BLaER1 treated with 17β-estradiol and CSF1 and Interleukin-3, amounts not matched to agents 10 nM and 100 nM (cell line): ENCODE measurements at regions not wholly inside any gene's neighbourhood (a gene's known extent, or its start where the extent isn't known, plus 50 kb on each side); places are given as distances from the start of the nearest gene placed in this dataset.

Source experiments
- H3K27ac ChIP-seq, 11 experiments: shearing (Covaris generic); formaldehyde crosslinking; 2 replicates each; pipeline ENCODE4 v1.8.1; 2022
- H3K27me3 ChIP-seq, 11 experiments: shearing (Covaris generic); formaldehyde crosslinking; 2 replicates each; pipeline ENCODE4 v1.8.1; 2022
- H3K36me3 ChIP-seq, 11 experiments: shearing (Covaris generic); formaldehyde crosslinking; 2 replicates each; pipeline ENCODE4 v1.8.1; 2022
- H3K4me1 ChIP-seq, 10 experiments: shearing (Covaris generic); formaldehyde crosslinking; 2 replicates each; pipeline ENCODE4 v1.8.1; 2022
- H3K4me2 ChIP-seq, 11 experiments: shearing (Covaris generic); formaldehyde crosslinking; 2 replicates each; pipeline ENCODE4 v1.8.1; 2022
- H3K4me3 ChIP-seq, 10 experiments: shearing (Covaris generic); formaldehyde crosslinking; 2 replicates each; pipeline ENCODE4 v1.8.1; 2022
- H3K9ac ChIP-seq, 11 experiments: shearing (Covaris generic); formaldehyde crosslinking; 2 replicates each; pipeline ENCODE4 v1.8.1; 2022
- H3K9me3 ChIP-seq, 11 experiments: shearing (Covaris generic); formaldehyde crosslinking; replicated peaks in 1 of 11; 2 replicates each; pipeline ENCODE4 v1.8.1; 2022
- H4K20me1 ChIP-seq, 11 experiments: shearing (Covaris generic); formaldehyde crosslinking; 2 replicates each; pipeline ENCODE4 v1.8.1; 2022
- Cebpa-rat ChIP-seq, 11 experiments: shearing (Covaris generic); IDR thresholded peaks; 2 replicates each; pipeline ENCODE4 v1.8.1; 2022

DNA sequence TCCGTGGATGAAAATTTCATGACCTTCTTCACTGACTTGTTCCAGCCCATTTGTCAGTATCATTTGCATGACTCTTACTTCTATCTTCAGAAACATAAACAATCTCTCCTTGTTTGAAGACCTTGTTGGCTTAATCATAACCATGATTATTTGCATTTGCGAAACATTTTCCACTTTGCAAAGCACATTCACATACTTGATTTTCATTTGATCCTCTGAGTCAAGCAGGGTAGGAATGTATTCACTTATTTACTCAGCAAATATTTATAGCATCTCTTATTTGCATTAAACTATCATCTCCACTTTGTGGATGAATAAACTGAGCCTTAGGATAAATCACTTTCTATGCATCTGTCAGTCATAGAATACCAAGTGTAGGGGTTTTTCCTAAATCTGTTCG is 343.0 kb upstream of the SGCD start:
- no peak overlapping the region for H3K27ac ChIP-seq
- H3K9ac ChIP-seq: no peak overlapping the region
- no peaks in the 10 kb centered on the region for H3K9me3 ChIP-seq
- no peaks in the 10 kb centered on the region for H3K27me3 ChIP-seq
- H3K4me3 ChIP-seq: no peak overlapping the region
- no peak for TF ChIP-seq Cebpa-rat (IDR thresholded peaks at IDR 0.05)
- H4K20me1 ChIP-seq: no peaks in the 10 kb centered on the region
- peaks cover 0 to 14% (median 0%) of the 10 kb centered on the region in 10 experiments; a peak in 3 of 20 replicates for H3K4me1 ChIP-seq
- no peak overlapping the region for H3K4me2 ChIP-seq
- H3K36me3 ChIP-seq: no peaks in the 10 kb centered on the region

GRCh38 chr5:155987265-155987810 is 339.6 kb upstream of the SGCD start:
- Histone ChIP-seq H3K4me2 (peak overlapping the region in 1 of 11 experiments; percentile 6; a peak in 2 of 22 replicates), H3K9ac (no peak overlapping the region), H3K27ac (no peak overlapping the region), H3K9me3 (no peaks in the 10 kb centered on the region), H3K36me3 (no peaks in the 10 kb centered on the region), H3K4me3 (no peak overlapping the region), H3K27me3 (no peaks in the 10 kb centered on the region), H3K4me1 (peaks cover 0 to 14% (median 0%) of the 10 kb centered on the region in 10 experiments; a peak in 3 of 20 replicates), H4K20me1 (no peaks in the 10 kb centered on the region)
- no peak for TF ChIP-seq Cebpa-rat (IDR thresholded peaks at IDR 0.05)

DNA sequence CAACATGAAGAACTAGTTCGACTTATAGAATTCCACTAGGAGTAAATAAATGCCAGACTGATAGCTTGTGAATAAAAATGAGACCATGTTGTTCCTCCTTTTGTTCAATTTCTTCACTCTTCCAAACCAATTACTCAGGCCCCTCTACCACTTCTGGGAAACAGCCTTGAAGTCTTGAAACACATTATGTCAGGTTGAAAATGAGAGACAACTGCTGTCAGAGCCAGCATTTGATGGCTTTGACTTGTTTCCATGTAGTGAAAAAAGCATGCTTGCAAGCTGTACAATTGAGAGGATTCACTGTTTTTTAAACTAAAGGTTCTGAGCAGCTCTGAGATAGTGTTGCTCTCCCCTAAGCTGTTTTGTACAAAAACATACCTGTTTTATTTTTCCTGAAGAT is 337.1 kb upstream of the SGCD start:
- H3K27me3 ChIP-seq: no peaks in the 10 kb centered on the region
- TF ChIP-seq Cebpa-rat (IDR thresholded peaks at IDR 0.05): no peak
- H3K9me3 ChIP-seq: no peaks in the 10 kb centered on the region
- H3K36me3 ChIP-seq: no peaks in the 10 kb centered on the region
- no peak overlapping the region for H3K9ac ChIP-seq
- H3K4me1 ChIP-seq: peaks cover 0 to 14% (median 0%) of the 10 kb centered on the region in 10 experiments; a peak in 3 of 20 replicates
- H3K27ac ChIP-seq: no peak overlapping the region
- no peaks in the 10 kb centered on the region for H4K20me1 ChIP-seq
- H3K4me3 ChIP-seq: no peak overlapping the region
- H3K4me2 ChIP-seq: no peak overlapping the region

GRCh38 chr5:155996123-155996522 is 330.8 kb upstream of the SGCD start:
- H3K9ac ChIP-seq: no peak overlapping the region
- no peaks in the 10 kb centered on the region for H3K36me3 ChIP-seq
- H3K27me3 ChIP-seq: no peaks in the 10 kb centered on the region
- no peaks in the 10 kb centered on the region for H4K20me1 ChIP-seq
- H3K27ac ChIP-seq: no peak overlapping the region
- H3K4me3 ChIP-seq: no peak overlapping the region
- no peak overlapping the region for H3K4me2 ChIP-seq
- no peak for TF ChIP-seq Cebpa-rat (IDR thresholded peaks at IDR 0.05)
- H3K9me3 ChIP-seq: no peaks in the 10 kb centered on the region
- peaks cover 0 to 17% (median 0%) of the 10 kb centered on the region in 10 experiments; a peak in 6 of 20 replicates for H3K4me1 ChIP-seq

- H3K27ac ChIP-seq: no peak overlapping the region
- H3K27me3 ChIP-seq: no peaks in the 10 kb centered on the region
- no peaks in the 10 kb centered on the region for H3K36me3 ChIP-seq
- peaks cover 0 to 25% (median 0%) of the 10 kb centered on the region in 10 experiments; a peak in 6 of 20 replicates for H3K4me1 ChIP-seq
- peak overlapping the region in 3 of 11 experiments; percentile 16 to 68 (median 58); a peak in 5 of 22 replicates for H3K4me2 ChIP-seq
- no peak overlapping the region for H3K9ac ChIP-seq
- H3K9me3 ChIP-seq: no peaks in the 10 kb centered on the region
- H3K4me3 ChIP-seq: no peak overlapping the region
- no peaks in the 10 kb centered on the region for H4K20me1 ChIP-seq
- no peak for TF ChIP-seq Cebpa-rat (IDR thresholded peaks at IDR 0.05)
Measured at GRCh38 chr5:155998257-155998656, 328.7 kb upstream of the SGCD start.

DNA sequence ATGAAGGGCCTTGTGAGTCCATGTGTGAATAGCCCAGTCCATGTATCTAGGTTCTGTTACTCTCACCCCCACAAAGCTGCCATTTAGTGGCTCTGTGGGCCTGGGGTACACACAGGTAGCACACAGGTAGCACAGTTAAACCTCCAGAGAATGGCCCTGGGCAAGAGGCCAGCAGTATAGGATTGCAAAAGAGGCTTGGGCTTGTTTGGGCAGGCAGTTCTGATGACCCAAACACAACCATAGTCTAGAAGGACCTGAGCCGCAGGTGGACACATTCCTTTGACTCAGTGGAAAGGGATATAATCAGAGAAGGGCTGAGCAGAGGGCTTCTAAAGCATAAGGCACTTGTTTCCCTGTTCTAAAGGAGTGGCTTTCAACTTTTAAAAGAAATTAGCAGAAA is 326.8 kb upstream of the SGCD start:
- Histone ChIP-seq H4K20me1 (no peaks in the 10 kb centered on the region), H3K27me3 (no peaks in the 10 kb centered on the region), H3K9me3 (no peaks in the 10 kb centered on the region), H3K9ac (no peak overlapping the region), H3K4me1 (peaks cover 0 to 25% (median 0%) of the 10 kb centered on the region in 10 experiments; a peak in 6 of 20 replicates), H3K27ac (no peak overlapping the region), H3K4me2 (no peak overlapping the region), H3K4me3 (no peak overlapping the region), H3K36me3 (no peaks in the 10 kb centered on the region)
- no peak for TF ChIP-seq Cebpa-rat (IDR thresholded peaks at IDR 0.05)

- H3K9ac ChIP-seq: no peak overlapping the region
- 0 out of 22 replicates have a peak, but pooled peaks cover 0 to 6% (median 0%) of the 10 kb centered on the region in 11 experiments for H3K9me3 ChIP-seq
- H3K4me2 ChIP-seq: no peak overlapping the region
- H4K20me1 ChIP-seq: no peaks in the 10 kb centered on the region
- H3K4me3 ChIP-seq: no peak overlapping the region
- TF ChIP-seq Cebpa-rat (IDR thresholded peaks at IDR 0.05): no peak
- no peak overlapping the region for H3K27ac ChIP-seq
- no peaks in the 10 kb centered on the region for H3K36me3 ChIP-seq
- no peaks in the 10 kb centered on the region for H3K27me3 ChIP-seq
- H3K4me1 ChIP-seq: peaks cover 0 to 10% (median 0%) of the 10 kb centered on the region in 10 experiments; a peak in 4 of 20 replicates
Measured at GRCh38 chr5:156004754-156005153, 322.2 kb upstream of the SGCD start.

DNA sequence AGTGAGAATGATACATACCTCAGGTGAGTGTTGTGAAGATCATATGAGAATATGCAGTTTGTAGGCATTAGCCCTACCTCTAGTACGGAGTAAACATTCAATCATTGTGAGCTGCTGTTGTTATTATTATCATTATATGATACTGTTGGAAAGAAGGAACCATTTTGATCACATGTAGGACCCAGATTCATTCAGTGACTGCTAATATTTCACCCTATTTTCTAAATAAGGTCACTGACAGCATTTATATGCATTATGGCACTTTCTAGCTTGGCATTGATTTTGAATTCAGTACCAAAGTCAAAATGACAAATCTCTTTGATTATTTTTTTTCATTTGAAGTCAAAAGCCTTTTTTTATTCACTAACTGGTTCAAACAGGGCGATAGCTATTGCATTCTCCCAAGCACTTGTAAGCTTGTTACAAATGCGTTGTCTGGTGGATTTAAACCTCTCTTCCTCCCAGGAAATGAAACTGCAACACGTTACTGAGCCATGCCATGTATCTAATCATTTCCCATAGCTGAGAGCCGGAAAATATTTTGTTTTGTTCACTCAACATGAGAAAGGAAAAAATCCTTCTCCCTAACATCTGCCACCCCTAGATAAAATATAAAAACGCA is 320.8 kb upstream of the SGCD start:
- H3K4me3 ChIP-seq: no peak overlapping the region

GRCh38 chr5:156008844-156009243 is 318.1 kb upstream of the SGCD start:
- Histone ChIP-seq H4K20me1 (no peaks in the 10 kb centered on the region), H3K9me3 (0 out of 22 replicates have a peak, but pooled peaks cover 0 to 6% (median 0%) of the 10 kb centered on the region in 11 experiments), H3K36me3 (no peaks in the 10 kb centered on the region), H3K4me2 (no peak overlapping the region), H3K27me3 (no peaks in the 10 kb centered on the region), H3K27ac (no peak overlapping the region), H3K9ac (no peak overlapping the region), H3K4me1 (no peaks in the 10 kb centered on the region), H3K4me3 (no peak overlapping the region)
- no peak for TF ChIP-seq Cebpa-rat (IDR thresholded peaks at IDR 0.05)

More for the DNA sequence above, 320.8 kb upstream of the SGCD start:
- Histone ChIP-seq H3K36me3 (no peaks in the 10 kb centered on the region), H3K9ac (no peak overlapping the region), H4K20me1 (no peaks in the 10 kb centered on the region), H3K4me2 (no peak overlapping the region), H3K27ac (no peak overlapping the region), H3K27me3 (no peaks in the 10 kb centered on the region), H3K4me1 (peaks cover 0 to 8% (median 0%) of the 10 kb centered on the region in 10 experiments; a peak in 4 of 20 replicates), H3K9me3 (0 out of 22 replicates have a peak, but pooled peaks cover 0 to 6% (median 0%) of the 10 kb centered on the region in 11 experiments)
- TF ChIP-seq Cebpa-rat (IDR thresholded peaks at IDR 0.05): no peak

GRCh38 chr5:156009583-156009982 is 317.4 kb upstream of the SGCD start:
- H3K9ac ChIP-seq: no peak overlapping the region
- no peak for TF ChIP-seq Cebpa-rat (IDR thresholded peaks at IDR 0.05)
- H3K27ac ChIP-seq: no peak overlapping the region
- H3K27me3 ChIP-seq: no peaks in the 10 kb centered on the region
- no peaks in the 10 kb centered on the region for H3K36me3 ChIP-seq
- H3K4me1 ChIP-seq: no peaks in the 10 kb centered on the region
- no peaks in the 10 kb centered on the region for H4K20me1 ChIP-seq
- no peak overlapping the region for H3K4me3 ChIP-seq
- H3K4me2 ChIP-seq: no peak overlapping the region
- 0 out of 22 replicates have a peak, but pooled peaks cover 0 to 6% (median 0%) of the 10 kb centered on the region in 11 experiments for H3K9me3 ChIP-seq
